HepG2 (cell line): ENCODE measurements at regions not wholly inside any gene's neighbourhood (a gene's known extent, or its start where the extent isn't known, plus 50 kb on each side); places are given as distances from the start of the nearest gene placed in this dataset.

ENCODE experiments used
- ATAC-seq: fragments of 200-7000 bp; cut with Tn5 transposase; 3 replicates; pipeline ENCODE4 v1.9.1; 2020; ENCODE audit warnings: mild to moderate bottlenecking, moderate library complexity
- BruUV-seq: library from RNA; stranded (reverse); fragments of 400-500 nt; replicated peaks from 2 replicates; lab custom pipeline; 2021; lab: Mats Ljungman, UMichigan
- CTCF ChIA-PET: fragments of 300-600 bp; formaldehyde crosslinking; extraction: SDS; loops from one replicate; lab custom pipeline; 2021; ENCODE audit warnings: low total read pairs, inconsistent platforms, low intra/inter-chr PET ratio; lab: Yijun Ruan, JAX
- POLR2A ChIA-PET: fragments of 350-600 bp; sonication (Branson Sonifier 250); formaldehyde crosslinking; loops from one replicate; lab custom pipeline; 2020; ENCODE audit warnings: antibody characterized with exemption, inconsistent platforms; lab: Yijun Ruan, JAX
- DNase-seq: peaks from one replicate; pipeline ENCODE4 v3.0.0-alpha.2; 2015; ENCODE audit warnings: low spot score
- FAIRE-seq: peaks from 3 replicates; lab custom pipeline; 2011; peaks lifted over from hg19 to GRCh38; lab: Jason Lieb, UNC
- H2AFZ ChIP-seq: one replicate; pipeline ENCODE4 v1.6.1; 2011; ENCODE audit warnings: low read length, inconsistent platforms
- H3K27ac ChIP-seq: fragments of 300-600 bp; 3 replicates; pipeline ENCODE4 v1.8.0; 2011; ENCODE audit warnings: mixed run types, mild to moderate bottlenecking, mixed read lengths, low read length, inconsistent platforms; ENCODE audit not compliant: insufficient read depth; ENCODE audit errors: extremely low read length
- H3K27me3 ChIP-seq, 2 experiments: fragments of 200-600 bp in 1 of 2; 2 replicates in 1 of 2; 3 replicates in 1 of 2; pipeline versions ENCODE4 v1.6.0 to v1.8.0; 2011; ENCODE audit warnings: low read length in 2 of 2, mild to moderate bottlenecking in 2 of 2, moderate library complexity in 2 of 2, inconsistent platforms in 1 of 2; ENCODE audit not compliant: insufficient read depth in 2 of 2, control insufficient read depth in 1 of 2
- H3K36me3 ChIP-seq, 2 experiments: fragments of 200-600 bp in 1 of 2; replicated peaks in 1 of 2; 2 replicates in 1 of 2; 3 replicates in 1 of 2; pipeline versions ENCODE4 v1.5.1 to v1.8.0; 2011; ENCODE audit warnings: low read length in 2 of 2, inconsistent platforms in 1 of 2; ENCODE audit not compliant: insufficient read depth in 2 of 2, control insufficient read depth in 1 of 2
- H3K4me1 ChIP-seq: 2 replicates; pipeline ENCODE4 v1.5.1; 2012; ENCODE audit warnings: low read length, inconsistent platforms; ENCODE audit not compliant: insufficient read depth
- H3K4me2 ChIP-seq: 2 replicates; pipeline ENCODE4 v1.6.0; 2011; ENCODE audit warnings: low read depth, low read length, inconsistent platforms
- H3K4me3 ChIP-seq, 3 experiments: fragments of 200-600 bp in 1 of 3; sonication (generic), shearing (Covaris generic) in 1 of 3; replicated peaks in 1 of 3; 2 replicates each; pipeline ENCODE4 v1.5.1; 2011 to 2016; ENCODE audit warnings: low read length in 3 of 3, inconsistent platforms in 2 of 3, low read depth in 2 of 3, mild to moderate bottlenecking in 2 of 3, control low read depth in 1 of 3, mixed read lengths in 1 of 3; ENCODE audit not compliant: insufficient read depth in 1 of 3
- H3K79me2 ChIP-seq: one replicate; pipeline ENCODE4 v1.6.1; 2011; ENCODE audit warnings: low read length, inconsistent platforms; ENCODE audit not compliant: insufficient read depth
- H3K9ac ChIP-seq: 2 replicates; pipeline ENCODE4 v1.6.0; 2011; ENCODE audit warnings: mild to moderate bottlenecking, low read depth, low read length, inconsistent platforms; ENCODE audit not compliant: insufficient read depth
- H3K9me3 ChIP-seq: 2 replicates; pipeline ENCODE4 v1.5.1; 2012; ENCODE audit warnings: mild to moderate bottlenecking, low read length
- H4K20me1 ChIP-seq: 2 replicates; pipeline ENCODE4 v1.6.0; 2011; ENCODE audit warnings: inconsistent platforms, mild to moderate bottlenecking, low read length, moderate library complexity; ENCODE audit not compliant: insufficient read depth
- GATAD1 ChIP-seq: IDR thresholded peaks from 2 replicates; pipeline ENCODE4 v1.6.1; 2016; ENCODE audit warnings: missing genetic modification reagents, missing compliant biosample characterization
- IRF2 ChIP-seq: IDR thresholded peaks from 2 replicates; pipeline ENCODE4 v1.6.1; 2018; ENCODE audit warnings: missing genetic modification reagents, missing compliant biosample characterization
- JDP2 ChIP-seq: sonication (generic); formaldehyde crosslinking; IDR thresholded peaks from 2 replicates; pipeline ENCODE4 v1.8.1; 2022; ENCODE audit warnings: missing genetic modification reagents, borderline replicate concordance
- NFYC ChIP-seq: IDR thresholded peaks from 2 replicates; pipeline ENCODE4 v1.6.1; 2016; ENCODE audit warnings: missing genetic modification reagents, missing compliant biosample characterization
- SNAPC4 ChIP-seq: sonication (generic); formaldehyde crosslinking; IDR thresholded peaks from 2 replicates; pipeline ENCODE4 v1.4.0; 2020; ENCODE audit warnings: mild to moderate bottlenecking, missing genetic modification reagents
- TCF12 ChIP-seq, 2 experiments: fragments of 450-650 bp in 1 of 2; sonication (generic) in 1 of 2; formaldehyde crosslinking in 1 of 2; IDR thresholded peaks; 2 replicates each; pipeline versions ENCODE4 v1.6.1 to v1.8.0; 2017 to 2022; ENCODE audit warnings: antibody characterized with exemption in 1 of 2, mild to moderate bottlenecking in 1 of 2, missing genetic modification reagents in 1 of 2, moderate library complexity in 1 of 2
- ZBTB49 ChIP-seq: sonication (generic); formaldehyde crosslinking; IDR thresholded peaks from 2 replicates; pipeline ENCODE4 v1.4.0; 2020; ENCODE audit warnings: missing genetic modification reagents, borderline replicate concordance
- ZNF446 ChIP-seq: sonication (generic); formaldehyde crosslinking; IDR thresholded peaks from 2 replicates; pipeline ENCODE4 v1.5.0; 2020; ENCODE audit warnings: mild to moderate bottlenecking, missing genetic modification reagents
- ZNF780A ChIP-seq: sonication (generic); formaldehyde crosslinking; IDR thresholded peaks from 2 replicates; pipeline ENCODE4 v1.8.0; 2022; ENCODE audit warnings: mild to moderate bottlenecking, missing genetic modification reagents, moderate library complexity
- WGBS: methylation state at CpG from one replicate; pipeline ENCODE4 v1.1.6; 2017; ENCODE audit warnings: low lambda C conversion rate; 5-methylcytosine and 5-hydroxymethylcytosine counted together
- in situ Hi-C: cut with HindIII; loops from 2 replicates; pipeline ENCODE4 v1.10.0; 2017; ENCODE audit warnings: low pct_unique_long_range_greater_than_20kb; ENCODE audit not compliant: extremely low pct_ligation_motif_present
- intact Hi-C: fragments of 100-400 bp; cut with micrococcal nuclease; formaldehyde crosslinking; loops from one replicate; pipeline ENCODE4 v1.10.0; 2022; ENCODE audit not compliant: unreplicated experiment
- TF ChIP-seq, protein P1 (sequence below), 2 experiments: fragments of 450-650 bp in 1 of 2; sonication (generic) in 1 of 2; formaldehyde crosslinking; IDR thresholded peaks; 2 replicates each; pipeline versions ENCODE4 v1.5.0 to v1.8.0; 2020 to 2022; ENCODE audit warnings: mild to moderate bottlenecking in 1 of 2, missing genetic modification reagents in 1 of 2

GRCh38 chr4:154135576-154135975 is 346.7 kb upstream of the SFRP2 start:
- Histone ChIP-seq H3K9me3 (no peaks in the 10 kb centered on the region), H3K27me3 (peaks cover 1 to 16% of the 10 kb centered on the region in 2 experiments; a peak in 2 of 5 replicates), H3K27ac (no peak overlapping the region), H3K4me3 (no peak overlapping the region), H3K4me2 (no peak overlapping the region), H3K36me3 (no peaks in the 10 kb centered on the region), H3K79me2 (no peaks in the 10 kb centered on the region), H2AFZ (no peak overlapping the region), H3K9ac (no peak overlapping the region), H3K4me1 (no peaks in the 10 kb centered on the region), H4K20me1 (no peaks in the 10 kb centered on the region)
- FAIRE-seq (no peak), DNase-seq (no peak), ATAC-seq (no peak)
- in situ Hi-C loops (no loop called here), intact Hi-C loops (no loop called here)
- no TSS peak for BruUV-seq
- TF ChIP-seq NFYC (CRISPR knock-in tag) = no peak
- TF ChIP-seq ZBTB49 (CRISPR knock-in tag) = no peak
- no peak for TF ChIP-seq JDP2
- TF ChIP-seq, protein P1, sequence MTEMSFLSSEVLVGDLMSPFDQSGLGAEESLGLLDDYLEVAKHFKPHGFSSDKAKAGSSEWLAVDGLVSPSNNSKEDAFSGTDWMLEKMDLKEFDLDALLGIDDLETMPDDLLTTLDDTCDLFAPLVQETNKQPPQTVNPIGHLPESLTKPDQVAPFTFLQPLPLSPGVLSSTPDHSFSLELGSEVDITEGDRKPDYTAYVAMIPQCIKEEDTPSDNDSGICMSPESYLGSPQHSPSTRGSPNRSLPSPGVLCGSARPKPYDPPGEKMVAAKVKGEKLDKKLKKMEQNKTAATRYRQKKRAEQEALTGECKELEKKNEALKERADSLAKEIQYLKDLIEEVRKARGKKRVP (CRISPR knock-in tag; IDR thresholded peaks at IDR 0.05) = no peak
- no peak for TF ChIP-seq TCF12 (IDR thresholded peaks at IDR 0.05)
- TF ChIP-seq TCF12 (CRISPR knock-in tag; IDR thresholded peaks at IDR 0.05) = no peak
- TF ChIP-seq GATAD1 (CRISPR knock-in tag) = no peak
- TF ChIP-seq IRF2 (CRISPR knock-in tag) = no peak
- TF ChIP-seq ZNF446 (CRISPR knock-in tag) = no peak
- no peak for TF ChIP-seq ZNF780A
- TF ChIP-seq SNAPC4 (CRISPR knock-in tag) = no peak
- CTCF ChIA-PET = no interaction called here
- WGBS = 47% methylated on average over 17 of the region's 18 CpGs
- POLR2A ChIA-PET = no interaction called here
